ENCODE measurements at regions not wholly inside any gene's neighbourhood (a gene's known extent, or its start where the extent isn't known, plus 50 kb on each side); places are given as distances from the start of the nearest gene placed in this dataset.

DNA sequence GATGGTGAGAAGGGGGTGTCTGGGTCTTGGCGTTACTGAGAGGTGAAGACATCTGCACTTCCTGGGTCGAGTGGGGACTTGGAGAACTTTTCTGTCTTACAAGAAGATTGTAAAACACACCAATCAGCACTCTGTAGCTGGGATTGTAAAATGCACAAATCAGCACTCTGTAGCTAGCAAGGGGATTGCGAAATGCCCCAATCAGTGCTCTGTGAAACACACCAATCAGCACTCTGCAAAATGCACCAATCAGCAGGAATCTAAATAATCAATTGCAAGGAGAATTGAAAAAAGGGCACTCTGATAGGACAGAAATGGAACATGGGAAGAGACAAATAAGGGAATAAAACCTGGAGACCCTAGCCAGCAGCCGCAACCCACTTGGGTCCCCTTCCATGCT is 376.1 kb upstream of the SFSWAP start:
- TF ChIP-seq REST (IDR thresholded peaks at IDR 0.05; ENCODE audit: borderline replicate concordance) (no peak), TAF1 (IDR thresholded peaks at IDR 0.05; ENCODE audit: low read depth) (no peak), EP300 (conservative IDR thresholded peaks at IDR 0.05; ENCODE audit: poor library complexity, severe bottlenecking) (no peak), EZH2 (IDR thresholded peaks at IDR 0.05; ENCODE audit: borderline replicate concordance, insufficient read depth, low read length, poor library complexity, severe bottlenecking) (no peak), SMC3 (conservative IDR thresholded peaks at IDR 0.05; ENCODE audit: poor library complexity) (no peak), POLR2AphosphoS5 (IDR thresholded peaks at IDR 0.05) (no peak), CTCF (IDR thresholded peaks at IDR 0.05; ENCODE audit: poor library complexity, severe bottlenecking) (no peak), MXI1 (conservative IDR thresholded peaks at IDR 0.05; ENCODE audit: poor library complexity, severe bottlenecking) (no peak), RAD21 (conservative IDR thresholded peaks at IDR 0.05) (no peak)
- Histone ChIP-seq H3K9me3 (ENCODE audit: low read length) (no peaks in the 10 kb centered on the region), H3F3A (ENCODE audit: insufficient read depth, low read length, poor library complexity, severe bottlenecking) (no peaks in the 10 kb centered on the region), H3K4me2 (ENCODE audit: low read length) (no peak overlapping the region), H3K9ac (ENCODE audit: low read length) (no peak overlapping the region), H4K20me1 (ENCODE audit: insufficient read depth) (no peaks in the 10 kb centered on the region), H3K36me3 (ENCODE audit: insufficient read depth, low read length) (no peaks in the 10 kb centered on the region), H3K79me2 (replicated peaks; ENCODE audit: insufficient read depth, low read length) (no peaks in the 10 kb centered on the region), H3K27ac (ENCODE audit: low read length) (no peak overlapping the region), H2AFZ (ENCODE audit: low read depth, low read length) (no peak overlapping the region), H3K27me3 (ENCODE audit: insufficient read depth, low read depth, low read length) (no peaks in the 10 kb centered on the region), H3K9me2 (ENCODE audit: insufficient read depth, low read length) (no peaks in the 10 kb centered on the region), H3K4me3 (ENCODE audit: low read length) (no peak overlapping the region)

DNA sequence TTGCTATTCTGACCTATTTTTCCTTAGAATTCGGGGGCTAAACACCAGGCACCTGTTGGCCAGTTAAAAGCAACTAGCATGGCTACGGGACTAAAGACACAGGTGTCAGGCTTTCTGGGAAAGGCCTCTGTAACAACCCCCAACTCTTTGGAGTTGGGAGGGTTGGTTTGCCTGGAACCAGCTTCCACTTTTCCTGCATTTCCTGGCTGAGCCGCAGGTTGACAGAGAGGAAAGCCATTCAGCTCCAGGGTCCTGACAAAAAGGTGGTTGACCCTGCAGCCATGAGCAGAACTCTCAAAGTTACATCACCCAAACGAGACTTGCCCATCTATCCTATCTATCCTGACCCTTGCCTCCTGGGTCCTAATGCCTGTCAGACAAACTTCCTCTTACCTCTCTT is 375.4 kb upstream of the SFSWAP start:
- no peaks in the 10 kb centered on the region for H3F3A ChIP-seq (ENCODE audit: insufficient read depth, low read length, poor library complexity, severe bottlenecking)
- no peak overlapping the region for H3K4me2 ChIP-seq (ENCODE audit: low read length)
- no peak overlapping the region for H2AFZ ChIP-seq (ENCODE audit: low read depth, low read length)

More for the DNA sequence above, 375.4 kb upstream of the SFSWAP start:
- Histone ChIP-seq H3K9ac (ENCODE audit: low read length) (no peak overlapping the region), H4K20me1 (ENCODE audit: insufficient read depth) (no peaks in the 10 kb centered on the region), H3K9me3 (ENCODE audit: low read length) (no peaks in the 10 kb centered on the region), H3K4me3 (ENCODE audit: low read length) (no peak overlapping the region), H3K9me2 (ENCODE audit: insufficient read depth, low read length) (no peaks in the 10 kb centered on the region), H3K36me3 (ENCODE audit: insufficient read depth, low read length) (no peaks in the 10 kb centered on the region), H3K27me3 (ENCODE audit: insufficient read depth, low read depth, low read length) (no peaks in the 10 kb centered on the region), H3K79me2 (replicated peaks; ENCODE audit: insufficient read depth, low read length) (no peaks in the 10 kb centered on the region), H3K27ac (ENCODE audit: low read length) (no peak overlapping the region)
- no peak for TF ChIP-seq EP300 (conservative IDR thresholded peaks at IDR 0.05; ENCODE audit: poor library complexity, severe bottlenecking)
- no peak for TF ChIP-seq EZH2 (IDR thresholded peaks at IDR 0.05; ENCODE audit: borderline replicate concordance, insufficient read depth, low read length, poor library complexity, severe bottlenecking)
- no peak for TF ChIP-seq CTCF (IDR thresholded peaks at IDR 0.05; ENCODE audit: poor library complexity, severe bottlenecking)
- TF ChIP-seq TAF1 (IDR thresholded peaks at IDR 0.05; ENCODE audit: low read depth), result no peak
- no peak for TF ChIP-seq RAD21 (conservative IDR thresholded peaks at IDR 0.05)
- no peak for TF ChIP-seq REST (IDR thresholded peaks at IDR 0.05; ENCODE audit: borderline replicate concordance)
- TF ChIP-seq POLR2AphosphoS5 (IDR thresholded peaks at IDR 0.05), result no peak
- no peak for TF ChIP-seq MXI1 (conservative IDR thresholded peaks at IDR 0.05; ENCODE audit: poor library complexity, severe bottlenecking)
- TF ChIP-seq SMC3 (conservative IDR thresholded peaks at IDR 0.05; ENCODE audit: poor library complexity), result no peak

Measured in neural cell (in vitro differentiated cells).